ENCODE measurements at regions not wholly inside any gene's neighbourhood (a gene's known extent, or its start where the extent isn't known, plus 50 kb on each side); places are given as distances from the start of the nearest gene placed in this dataset.

- TF ChIP-seq CTCF (conservative IDR thresholded peaks at IDR 0.05 in 1 of 2, IDR thresholded peaks at IDR 0.05 in 1 of 2; ENCODE audit: extremely low read depth in 1 of 2, insufficient read depth in 1 of 2, low read depth in 1 of 2, low read length in 2 of 2) (no peak), EZH2 (IDR thresholded peaks at IDR 0.05; ENCODE audit: borderline replicate concordance, low read length) (no peak)
These were observed 180.3 kb upstream of the GATB start for GRCh38 chr4:151940926-151941617.
